WERI-Rb-1 (cell line): ENCODE measurements at regions not wholly inside any gene's neighbourhood (a gene's known extent, or its start where the extent isn't known, plus 50 kb on each side); places are given as distances from the start of the nearest gene placed in this dataset.
A peak's percentile ranks its signal among the peaks of the same experiment; 100 is the strongest.

Experiments used
- DNase-seq: peaks from one replicate; pipeline ENCODE4 v3.0.0-alpha.2; 2020
- H3K27ac ChIP-seq: fragments of 250-450 bp; sonication (Bioruptor Pico); 2 replicates; pipeline ENCODE4 v1.5.1; 2020; ENCODE audit warnings: mild to moderate bottlenecking, moderate library complexity
- H3K27me3 ChIP-seq: fragments of 250-450 bp; sonication (Bioruptor Pico); 2 replicates; pipeline ENCODE4 v1.5.1; 2021; ENCODE audit warnings: mild to moderate bottlenecking, low read depth, moderate library complexity; ENCODE audit not compliant: insufficient read depth, severe bottlenecking
- H3K36me3 ChIP-seq: fragments of 250-450 bp; sonication (Bioruptor Pico); 2 replicates; pipeline ENCODE4 v1.5.1; 2020; ENCODE audit warnings: mild to moderate bottlenecking, moderate library complexity
- H3K4me3 ChIP-seq: 2 replicates; pipeline ENCODE4 v1.5.1; 2011; ENCODE audit warnings: low read depth, mild to moderate bottlenecking, control low read depth, low read length
- H3K9me3 ChIP-seq: fragments of 250-450 bp; sonication (Bioruptor Pico); 2 replicates; pipeline ENCODE4 v1.5.1; 2021; ENCODE audit warnings: mild to moderate bottlenecking, moderate library complexity; ENCODE audit not compliant: severe bottlenecking
- TF ChIP-seq, protein P1 (sequence below): IDR thresholded peaks from 2 replicates; pipeline ENCODE4 v1.5.1; 2011; ENCODE audit warnings: low read depth, mild to moderate bottlenecking, control low read depth, inconsistent platforms, low read length

DNA sequence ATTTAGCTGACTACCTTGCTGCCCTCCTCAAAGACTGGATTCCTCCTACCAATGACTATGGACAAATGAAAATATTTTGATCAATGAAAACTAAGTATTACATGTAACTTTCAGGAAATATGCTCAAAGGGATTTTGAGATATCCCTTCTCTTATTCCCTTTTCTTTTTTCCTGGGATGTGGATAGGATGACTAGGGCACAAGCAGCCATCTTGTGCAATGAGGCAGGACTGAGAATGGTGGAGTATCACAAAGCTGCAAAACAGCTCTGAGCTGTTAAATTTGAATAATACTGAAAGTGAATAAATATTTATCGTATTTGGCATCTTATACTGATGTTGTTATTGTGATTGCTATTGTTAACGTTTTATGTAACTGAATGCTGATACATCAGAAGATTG is 333.1 kb upstream of the NUDT12 start:
- no peaks in the 10 kb centered on the region for H3K36me3 ChIP-seq
- TF ChIP-seq, protein P1, sequence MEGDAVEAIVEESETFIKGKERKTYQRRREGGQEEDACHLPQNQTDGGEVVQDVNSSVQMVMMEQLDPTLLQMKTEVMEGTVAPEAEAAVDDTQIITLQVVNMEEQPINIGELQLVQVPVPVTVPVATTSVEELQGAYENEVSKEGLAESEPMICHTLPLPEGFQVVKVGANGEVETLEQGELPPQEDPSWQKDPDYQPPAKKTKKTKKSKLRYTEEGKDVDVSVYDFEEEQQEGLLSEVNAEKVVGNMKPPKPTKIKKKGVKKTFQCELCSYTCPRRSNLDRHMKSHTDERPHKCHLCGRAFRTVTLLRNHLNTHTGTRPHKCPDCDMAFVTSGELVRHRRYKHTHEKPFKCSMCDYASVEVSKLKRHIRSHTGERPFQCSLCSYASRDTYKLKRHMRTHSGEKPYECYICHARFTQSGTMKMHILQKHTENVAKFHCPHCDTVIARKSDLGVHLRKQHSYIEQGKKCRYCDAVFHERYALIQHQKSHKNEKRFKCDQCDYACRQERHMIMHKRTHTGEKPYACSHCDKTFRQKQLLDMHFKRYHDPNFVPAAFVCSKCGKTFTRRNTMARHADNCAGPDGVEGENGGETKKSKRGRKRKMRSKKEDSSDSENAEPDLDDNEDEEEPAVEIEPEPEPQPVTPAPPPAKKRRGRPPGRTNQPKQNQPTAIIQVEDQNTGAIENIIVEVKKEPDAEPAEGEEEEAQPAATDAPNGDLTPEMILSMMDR: no peak
- no peak for DNase-seq
- no peak overlapping the region for H3K4me3 ChIP-seq
- no peak overlapping the region for H3K27ac ChIP-seq
- no peaks in the 10 kb centered on the region for H3K27me3 ChIP-seq
- H3K9me3 ChIP-seq: no peaks in the 10 kb centered on the region

DNA sequence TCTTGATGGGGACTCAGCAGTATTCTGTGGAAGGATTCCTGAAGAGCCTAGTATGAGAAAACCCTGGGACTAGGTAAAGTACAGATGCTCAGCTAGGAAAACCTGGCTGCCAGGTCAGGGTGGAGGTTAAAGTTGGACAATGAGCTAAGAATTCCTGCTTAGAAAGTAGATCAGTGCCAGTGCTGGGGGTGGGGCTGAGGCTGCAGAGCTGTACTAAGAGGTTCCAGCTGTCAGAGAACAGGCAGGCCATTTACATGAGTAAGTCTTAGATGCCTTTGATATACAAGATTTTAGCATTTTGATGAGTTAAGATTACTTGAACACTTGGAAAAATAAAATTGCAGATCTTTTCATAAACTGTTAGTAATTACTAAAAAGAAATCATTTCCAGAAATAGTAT is 332.3 kb upstream of the NUDT12 start:
- Histone ChIP-seq H3K4me3 (no peak overlapping the region), H3K27me3 (no peaks in the 10 kb centered on the region), H3K27ac (no peak overlapping the region), H3K36me3 (no peaks in the 10 kb centered on the region), H3K9me3 (no peaks in the 10 kb centered on the region)
- DNase-seq: peak; percentile 17
- TF ChIP-seq, protein P1: no peak

DNA sequence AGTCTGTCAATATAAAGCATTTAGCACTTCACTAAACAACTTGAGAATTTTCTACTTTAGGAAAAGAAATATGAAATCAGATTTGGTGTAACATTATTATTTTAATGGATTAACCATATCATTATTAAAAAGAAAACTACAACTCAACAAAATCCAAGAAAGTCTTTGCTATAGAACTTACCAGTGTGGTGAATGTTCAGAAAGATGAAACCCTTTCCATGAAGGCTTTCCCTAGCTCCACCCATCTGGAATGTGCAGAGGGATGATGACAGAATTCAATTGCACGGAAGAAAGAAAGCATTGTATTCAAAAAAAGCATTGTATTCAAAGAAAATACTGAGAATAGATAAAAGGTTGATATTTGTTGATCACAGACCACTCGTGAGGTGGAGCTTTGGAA is 328.6 kb upstream of the NUDT12 start:
- Histone ChIP-seq H3K27me3 (no peaks in the 10 kb centered on the region), H3K9me3 (no peaks in the 10 kb centered on the region), H3K4me3 (no peak overlapping the region), H3K36me3 (no peaks in the 10 kb centered on the region), H3K27ac (no peak overlapping the region)
- TF ChIP-seq, protein P1: no peak
- no peak for DNase-seq

DNA sequence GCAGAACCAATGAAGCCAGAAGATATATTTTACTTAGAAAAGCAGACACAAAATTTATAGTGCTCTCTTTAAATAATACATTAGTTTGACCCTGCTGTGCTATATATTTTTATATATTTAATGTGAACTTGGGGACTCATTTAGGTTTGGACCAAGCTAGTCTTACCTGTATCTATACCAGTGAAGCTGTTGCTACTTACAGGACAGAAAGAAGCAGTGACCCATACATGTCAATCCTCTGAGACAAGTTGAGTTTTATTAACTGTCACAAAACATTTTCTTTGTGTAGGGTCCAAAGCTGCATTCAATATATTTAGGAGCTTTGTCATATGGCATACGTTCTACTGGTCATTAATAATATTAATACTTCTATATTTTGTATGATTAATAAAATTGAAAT is 327.7 kb upstream of the NUDT12 start:
- H3K27ac ChIP-seq: no peak overlapping the region
- no peaks in the 10 kb centered on the region for H3K36me3 ChIP-seq
- TF ChIP-seq, protein P1: no peak
- H3K4me3 ChIP-seq: no peak overlapping the region
- no peaks in the 10 kb centered on the region for H3K27me3 ChIP-seq
- H3K9me3 ChIP-seq: no peaks in the 10 kb centered on the region
- no peak for DNase-seq

DNA sequence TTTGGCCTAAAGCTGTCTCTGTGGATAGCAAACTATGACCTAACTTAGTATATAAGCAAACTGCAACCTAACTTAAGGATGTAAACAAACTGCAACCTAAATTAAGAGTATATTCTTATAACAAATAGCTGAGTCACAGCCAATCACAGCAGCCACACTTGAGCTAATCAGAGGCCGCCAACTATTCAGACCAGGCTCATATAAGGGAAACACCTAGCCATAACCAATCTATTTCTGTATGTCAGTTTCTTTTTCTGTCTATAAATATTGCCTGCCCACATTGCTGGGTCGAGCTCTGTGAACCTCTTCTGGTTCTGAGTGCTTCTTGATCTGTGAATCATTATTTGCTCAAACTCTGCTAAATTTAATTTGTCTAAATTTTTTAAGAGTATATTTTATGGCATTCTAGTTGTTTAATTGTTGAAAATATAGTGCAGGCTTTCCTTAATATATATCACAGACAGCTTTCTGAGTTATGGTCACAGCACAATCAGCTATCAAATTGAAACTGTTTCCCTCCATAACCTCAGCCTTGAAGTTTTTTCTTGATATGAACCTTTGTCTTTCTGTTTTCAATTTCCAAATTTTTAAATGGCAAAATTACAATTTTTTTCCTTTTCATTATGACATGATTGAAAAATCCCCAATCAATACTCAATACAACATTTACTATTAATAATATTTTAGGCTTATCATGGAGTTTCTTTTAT is 327.1 kb upstream of the NUDT12 start:
- TF ChIP-seq, protein P1: no peak
- no peaks in the 10 kb centered on the region for H3K36me3 ChIP-seq
- H3K4me3 ChIP-seq: no peak overlapping the region
- H3K27me3 ChIP-seq: no peaks in the 10 kb centered on the region
- no peaks in the 10 kb centered on the region for H3K9me3 ChIP-seq
- no peak for DNase-seq
- H3K27ac ChIP-seq: no peak overlapping the region

DNA sequence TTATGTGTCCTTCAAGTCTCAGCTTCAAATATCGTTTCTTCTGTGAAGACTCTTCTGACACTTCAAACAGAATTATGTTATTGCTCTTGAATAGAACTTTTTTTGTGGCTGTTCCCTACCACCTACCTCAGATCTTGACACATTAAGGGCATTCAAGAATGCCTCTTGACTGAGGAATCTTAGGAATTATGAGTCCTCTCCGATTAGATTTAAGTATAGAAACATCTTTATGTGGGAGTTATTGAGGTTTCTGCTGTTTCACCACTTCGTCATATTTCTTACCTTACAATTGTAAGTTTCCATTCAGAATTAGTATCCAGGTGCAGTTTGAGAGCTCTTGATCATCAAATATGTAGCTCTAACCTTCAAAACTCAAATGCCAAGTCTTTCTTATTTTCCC is 324.2 kb upstream of the NUDT12 start:
- no peak overlapping the region for H3K27ac ChIP-seq
- TF ChIP-seq, protein P1: no peak
- H3K27me3 ChIP-seq: no peaks in the 10 kb centered on the region
- no peaks in the 10 kb centered on the region for H3K9me3 ChIP-seq
- no peak for DNase-seq
- no peak overlapping the region for H3K4me3 ChIP-seq
- H3K36me3 ChIP-seq: no peaks in the 10 kb centered on the region
